ENCODE measurements at regions not wholly inside any gene's neighbourhood (a gene's known extent, or its start where the extent isn't known, plus 50 kb on each side); places are given as distances from the start of the nearest gene placed in this dataset.

DNA sequence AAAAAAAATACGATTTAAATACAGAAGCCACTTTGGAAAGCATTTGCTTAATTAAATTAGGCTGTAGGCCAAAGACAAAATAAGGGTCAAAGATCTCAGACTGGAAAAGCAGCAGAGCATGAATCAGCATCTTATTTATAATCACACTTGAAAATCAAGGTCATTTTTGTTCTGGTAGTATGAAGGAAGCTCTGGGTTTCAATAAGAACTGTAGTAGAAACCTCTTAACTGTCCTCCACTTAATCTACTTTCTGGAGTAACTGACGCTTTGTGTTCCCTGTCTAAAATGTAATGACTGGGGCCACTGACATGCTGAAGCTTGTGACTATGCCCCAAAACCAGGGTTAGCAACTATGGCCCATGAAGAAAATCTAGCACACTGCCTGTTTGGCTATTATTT, 450.7 kb upstream of the ZP4 start:
- no peak for TF ChIP-seq POLR2A (IDR thresholded peaks at IDR 0.05)
- TF ChIP-seq, protein P1, sequence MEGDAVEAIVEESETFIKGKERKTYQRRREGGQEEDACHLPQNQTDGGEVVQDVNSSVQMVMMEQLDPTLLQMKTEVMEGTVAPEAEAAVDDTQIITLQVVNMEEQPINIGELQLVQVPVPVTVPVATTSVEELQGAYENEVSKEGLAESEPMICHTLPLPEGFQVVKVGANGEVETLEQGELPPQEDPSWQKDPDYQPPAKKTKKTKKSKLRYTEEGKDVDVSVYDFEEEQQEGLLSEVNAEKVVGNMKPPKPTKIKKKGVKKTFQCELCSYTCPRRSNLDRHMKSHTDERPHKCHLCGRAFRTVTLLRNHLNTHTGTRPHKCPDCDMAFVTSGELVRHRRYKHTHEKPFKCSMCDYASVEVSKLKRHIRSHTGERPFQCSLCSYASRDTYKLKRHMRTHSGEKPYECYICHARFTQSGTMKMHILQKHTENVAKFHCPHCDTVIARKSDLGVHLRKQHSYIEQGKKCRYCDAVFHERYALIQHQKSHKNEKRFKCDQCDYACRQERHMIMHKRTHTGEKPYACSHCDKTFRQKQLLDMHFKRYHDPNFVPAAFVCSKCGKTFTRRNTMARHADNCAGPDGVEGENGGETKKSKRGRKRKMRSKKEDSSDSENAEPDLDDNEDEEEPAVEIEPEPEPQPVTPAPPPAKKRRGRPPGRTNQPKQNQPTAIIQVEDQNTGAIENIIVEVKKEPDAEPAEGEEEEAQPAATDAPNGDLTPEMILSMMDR (IDR thresholded peaks at IDR 0.05), result no peak
